GM23338 (cell line): ENCODE measurements at regions not wholly inside any gene's neighbourhood (a gene's known extent, or its start where the extent isn't known, plus 50 kb on each side); places are given as distances from the start of the nearest gene placed in this dataset.
A peak's percentile ranks its signal among the peaks of the same experiment; 100 is the strongest.

Source experiments
- ATAC-seq: fragments of 200-7000 bp; cut with Tn5 transposase; 3 replicates; pipeline ENCODE4 v1.9.1; 2020
- DNase-seq: peaks from one replicate; pipeline ENCODE4 v3.0.0-alpha.2; 2015; ENCODE audit warnings: low spot score
- H2AFZ ChIP-seq: fragments of 200-600 bp; sonication (generic); 2 replicates; pipeline ENCODE4 v1.8.0; 2016; ENCODE audit warnings: antibody characterized with exemption, mild to moderate bottlenecking, moderate library complexity
- H3F3A ChIP-seq: fragments of 200-600 bp; sonication (generic); replicated peaks from 2 replicates; pipeline ENCODE4 v1.8.0; 2017; ENCODE audit warnings: antibody characterized with exemption, mixed run types, low read depth
- H3K27ac ChIP-seq: fragments of 200-600 bp; sonication (generic); 2 replicates; pipeline ENCODE4 v1.6.1; 2016; ENCODE audit warnings: low read depth
- H3K27me3 ChIP-seq: fragments of 200-600 bp; sonication (generic); 2 replicates; pipeline ENCODE4 v1.8.0; 2016; ENCODE audit warnings: mild to moderate bottlenecking, mixed run types, moderate library complexity; ENCODE audit not compliant: insufficient read depth
- H3K36me3 ChIP-seq: fragments of 200-600 bp; sonication (generic); 2 replicates; pipeline ENCODE4 v1.8.0; 2016; ENCODE audit warnings: mild to moderate bottlenecking; ENCODE audit not compliant: insufficient read depth
- H3K4me1 ChIP-seq: fragments of 200-600 bp; sonication (generic); 2 replicates; pipeline ENCODE4 v1.8.0; 2016; ENCODE audit warnings: mild to moderate bottlenecking, moderate library complexity; ENCODE audit not compliant: insufficient read depth
- H3K4me2 ChIP-seq: fragments of 200-600 bp; sonication (generic); 2 replicates; pipeline ENCODE4 v1.7.1; 2017; ENCODE audit warnings: mixed run types
- H3K4me3 ChIP-seq: fragments of 200-600 bp; sonication (generic); 2 replicates; pipeline ENCODE4 v1.6.1; 2016; ENCODE audit warnings: mixed run types
- H3K79me2 ChIP-seq: fragments of 200-600 bp; sonication (generic); replicated peaks from 2 replicates; pipeline ENCODE4 v1.8.0; 2017; ENCODE audit warnings: mild to moderate bottlenecking; ENCODE audit not compliant: insufficient read depth
- H3K9me2 ChIP-seq: fragments of 200-600 bp; sonication (generic); 2 replicates; pipeline ENCODE4 v1.8.0; 2017; ENCODE audit not compliant: insufficient read depth
- H4K20me1 ChIP-seq: fragments of 200-600 bp; sonication (generic); replicated peaks from 2 replicates; pipeline ENCODE4 v1.8.0; 2017; ENCODE audit warnings: mild to moderate bottlenecking; ENCODE audit not compliant: insufficient read depth
- H3K27ac Mint-ChIP-seq: 2 replicates; pipeline ENCODE4 v1.8.0; 2020; ENCODE audit warnings: inconsistent platforms, mild to moderate bottlenecking, moderate library complexity, mixed read lengths
- H3K27me3 Mint-ChIP-seq: 3 replicates; pipeline ENCODE4 v1.8.0; 2022; ENCODE audit warnings: low read depth, mild to moderate bottlenecking, moderate library complexity, mixed read lengths, inconsistent platforms; ENCODE audit not compliant: insufficient read depth, poor library complexity
- H3K36me3 Mint-ChIP-seq: 3 replicates; pipeline ENCODE4 v1.8.0; 2021; ENCODE audit warnings: low read depth, mild to moderate bottlenecking, inconsistent platforms, moderate library complexity, mixed read lengths
- H3K4me1 Mint-ChIP-seq: 3 replicates; pipeline ENCODE4 v1.8.0; 2020; ENCODE audit warnings: mild to moderate bottlenecking, inconsistent platforms, mixed read lengths
- H3K4me3 Mint-ChIP-seq: 3 replicates; pipeline ENCODE4 v1.8.0; 2021; ENCODE audit warnings: moderate library complexity, mild to moderate bottlenecking, inconsistent platforms, mixed read lengths
- H3K9me3 Mint-ChIP-seq: 3 replicates; pipeline ENCODE4 v1.8.0; 2020; ENCODE audit warnings: moderate library complexity, mild to moderate bottlenecking, inconsistent platforms, mixed read lengths
- EZH2phosphoT487 ChIP-seq: fragments of 200-600 bp; sonication (generic); IDR thresholded peaks from one replicate; pipeline ENCODE4 v1.8.1; 2018; ENCODE audit warnings: antibody characterized with exemption; ENCODE audit not compliant: unreplicated experiment
- JUNB ChIP-seq: IDR thresholded peaks from one replicate; pipeline ENCODE4 v1.6.1; 2016; ENCODE audit warnings: antibody characterized with exemption; ENCODE audit not compliant: unreplicated experiment
- ZNF331 ChIP-seq: fragments of 250-450 bp; sonication (Bioruptor Pico); IDR thresholded peaks from 2 replicates; pipeline ENCODE4 v1.5.0; 2020; ENCODE audit warnings: low read depth, mild to moderate bottlenecking, moderate library complexity
- TF ChIP-seq, protein P1 (sequence below): IDR thresholded peaks from one replicate; pipeline ENCODE4 v1.6.1; 2018; ENCODE audit warnings: antibody characterized with exemption; ENCODE audit not compliant: unreplicated experiment
- TF ChIP-seq, protein P2 (sequence below): IDR thresholded peaks from 2 replicates; pipeline ENCODE4 v1.6.1; 2016; ENCODE audit warnings: antibody characterized with exemption
- TF ChIP-seq, protein P3 (sequence below), 2 experiments: fragments of 200-600 bp in 1 of 2; sonication (generic) in 1 of 2; conservative IDR thresholded peaks; 2 replicates each; pipeline versions ENCODE4 v1.5.1 to v1.6.1; 2016 to 2017; ENCODE audit warnings: antibody characterized with exemption in 2 of 2, low read depth in 2 of 2, mild to moderate bottlenecking in 2 of 2, moderate library complexity in 1 of 2

GRCh38 chr1:14365301-14365988 lies 233.0 kb upstream of the KAZN start:
- Mint-ChIP-seq H3K27me3 (peaks cover 4% of the 10 kb centered on the region), H3K9me3 (peaks cover 11% of the 10 kb centered on the region; the same call in 2 of the 3 replicates), H3K27ac (no peak overlapping the region), H3K36me3 (peaks cover 7% of the 10 kb centered on the region; the same call in 1 of the 3 replicates), H3K4me1 (peaks cover 24% of the 10 kb centered on the region), H3K4me3 (no peak overlapping the region)
- no peaks in the 10 kb centered on the region for H3K27me3 ChIP-seq
- H3K4me3 ChIP-seq = no peak overlapping the region
- H4K20me1 ChIP-seq = no peaks in the 10 kb centered on the region
- no peaks in the 10 kb centered on the region for H3K36me3 ChIP-seq
- H3K79me2 ChIP-seq = no peaks in the 10 kb centered on the region
- H3K4me2 ChIP-seq = no peak overlapping the region
- peaks cover 24% of the 10 kb centered on the region for H3K4me1 ChIP-seq
- peaks cover 6% of the 10 kb centered on the region; the same call in 1 of the 2 replicates for H3K9me2 ChIP-seq
- TF ChIP-seq JUNB (no peak), EZH2phosphoT487 (no peak), ZNF331 (CRISPR knock-in tag) (no peak)
- TF ChIP-seq, protein P1, sequence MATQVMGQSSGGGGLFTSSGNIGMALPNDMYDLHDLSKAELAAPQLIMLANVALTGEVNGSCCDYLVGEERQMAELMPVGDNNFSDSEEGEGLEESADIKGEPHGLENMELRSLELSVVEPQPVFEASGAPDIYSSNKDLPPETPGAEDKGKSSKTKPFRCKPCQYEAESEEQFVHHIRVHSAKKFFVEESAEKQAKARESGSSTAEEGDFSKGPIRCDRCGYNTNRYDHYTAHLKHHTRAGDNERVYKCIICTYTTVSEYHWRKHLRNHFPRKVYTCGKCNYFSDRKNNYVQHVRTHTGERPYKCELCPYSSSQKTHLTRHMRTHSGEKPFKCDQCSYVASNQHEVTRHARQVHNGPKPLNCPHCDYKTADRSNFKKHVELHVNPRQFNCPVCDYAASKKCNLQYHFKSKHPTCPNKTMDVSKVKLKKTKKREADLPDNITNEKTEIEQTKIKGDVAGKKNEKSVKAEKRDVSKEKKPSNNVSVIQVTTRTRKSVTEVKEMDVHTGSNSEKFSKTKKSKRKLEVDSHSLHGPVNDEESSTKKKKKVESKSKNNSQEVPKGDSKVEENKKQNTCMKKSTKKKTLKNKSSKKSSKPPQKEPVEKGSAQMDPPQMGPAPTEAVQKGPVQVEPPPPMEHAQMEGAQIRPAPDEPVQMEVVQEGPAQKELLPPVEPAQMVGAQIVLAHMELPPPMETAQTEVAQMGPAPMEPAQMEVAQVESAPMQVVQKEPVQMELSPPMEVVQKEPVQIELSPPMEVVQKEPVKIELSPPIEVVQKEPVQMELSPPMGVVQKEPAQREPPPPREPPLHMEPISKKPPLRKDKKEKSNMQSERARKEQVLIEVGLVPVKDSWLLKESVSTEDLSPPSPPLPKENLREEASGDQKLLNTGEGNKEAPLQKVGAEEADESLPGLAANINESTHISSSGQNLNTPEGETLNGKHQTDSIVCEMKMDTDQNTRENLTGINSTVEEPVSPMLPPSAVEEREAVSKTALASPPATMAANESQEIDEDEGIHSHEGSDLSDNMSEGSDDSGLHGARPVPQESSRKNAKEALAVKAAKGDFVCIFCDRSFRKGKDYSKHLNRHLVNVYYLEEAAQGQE = no peak
- TF ChIP-seq, protein P2, sequence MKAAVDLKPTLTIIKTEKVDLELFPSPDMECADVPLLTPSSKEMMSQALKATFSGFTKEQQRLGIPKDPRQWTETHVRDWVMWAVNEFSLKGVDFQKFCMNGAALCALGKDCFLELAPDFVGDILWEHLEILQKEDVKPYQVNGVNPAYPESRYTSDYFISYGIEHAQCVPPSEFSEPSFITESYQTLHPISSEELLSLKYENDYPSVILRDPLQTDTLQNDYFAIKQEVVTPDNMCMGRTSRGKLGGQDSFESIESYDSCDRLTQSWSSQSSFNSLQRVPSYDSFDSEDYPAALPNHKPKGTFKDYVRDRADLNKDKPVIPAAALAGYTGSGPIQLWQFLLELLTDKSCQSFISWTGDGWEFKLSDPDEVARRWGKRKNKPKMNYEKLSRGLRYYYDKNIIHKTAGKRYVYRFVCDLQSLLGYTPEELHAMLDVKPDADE = no peak
- H3F3A ChIP-seq = no peaks in the 10 kb centered on the region
- ATAC-seq (no peak), DNase-seq (no peak)
- no peak overlapping the region for H3K27ac ChIP-seq
- H2AFZ ChIP-seq = no peak overlapping the region

GRCh38 chr1:14366091-14367018 lies 232.1 kb upstream of the KAZN start:
- Histone ChIP-seq H3K36me3 (no peaks in the 10 kb centered on the region), H2AFZ (peak overlapping the region; percentile 85)
- peak; percentile 94 for ATAC-seq

More at GRCh38 chr1:14366091-14367018, 232.1 kb upstream of the KAZN start:
- Mint-ChIP-seq H3K27ac (0 out of 2 replicates have a peak overlapping the region, but pooled peaks have one; percentile 44), H3K9me3 (peaks cover 11% of the 10 kb centered on the region; the same call in 2 of the 3 replicates), H3K36me3 (peaks cover 7% of the 10 kb centered on the region; the same call in 1 of the 3 replicates), H3K27me3 (peaks cover 4% of the 10 kb centered on the region), H3K4me3 (no peak overlapping the region), H3K4me1 (peaks cover 27% of the 10 kb centered on the region)
- H3K27ac ChIP-seq = no peak overlapping the region
- no peaks in the 10 kb centered on the region for H4K20me1 ChIP-seq
- peaks cover 10% of the 10 kb centered on the region; the same call in 1 of the 2 replicates for H3K9me2 ChIP-seq
- no peak overlapping the region for H3K4me3 ChIP-seq
- no peaks in the 10 kb centered on the region for H3K79me2 ChIP-seq
- H3K27me3 ChIP-seq = no peaks in the 10 kb centered on the region
- TF ChIP-seq JUNB = no peak
- TF ChIP-seq, protein P3, sequence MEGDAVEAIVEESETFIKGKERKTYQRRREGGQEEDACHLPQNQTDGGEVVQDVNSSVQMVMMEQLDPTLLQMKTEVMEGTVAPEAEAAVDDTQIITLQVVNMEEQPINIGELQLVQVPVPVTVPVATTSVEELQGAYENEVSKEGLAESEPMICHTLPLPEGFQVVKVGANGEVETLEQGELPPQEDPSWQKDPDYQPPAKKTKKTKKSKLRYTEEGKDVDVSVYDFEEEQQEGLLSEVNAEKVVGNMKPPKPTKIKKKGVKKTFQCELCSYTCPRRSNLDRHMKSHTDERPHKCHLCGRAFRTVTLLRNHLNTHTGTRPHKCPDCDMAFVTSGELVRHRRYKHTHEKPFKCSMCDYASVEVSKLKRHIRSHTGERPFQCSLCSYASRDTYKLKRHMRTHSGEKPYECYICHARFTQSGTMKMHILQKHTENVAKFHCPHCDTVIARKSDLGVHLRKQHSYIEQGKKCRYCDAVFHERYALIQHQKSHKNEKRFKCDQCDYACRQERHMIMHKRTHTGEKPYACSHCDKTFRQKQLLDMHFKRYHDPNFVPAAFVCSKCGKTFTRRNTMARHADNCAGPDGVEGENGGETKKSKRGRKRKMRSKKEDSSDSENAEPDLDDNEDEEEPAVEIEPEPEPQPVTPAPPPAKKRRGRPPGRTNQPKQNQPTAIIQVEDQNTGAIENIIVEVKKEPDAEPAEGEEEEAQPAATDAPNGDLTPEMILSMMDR (conservative IDR thresholded peaks at IDR 0.05; ENCODE audit: low read depth in 2 of 2) = peak in 1 of 2 experiments; percentile 24; a peak in 1 of 4 replicates
- H3K4me1 ChIP-seq = peaks cover 31% of the 10 kb centered on the region
- H3F3A ChIP-seq = no peaks in the 10 kb centered on the region
- no peak overlapping the region for H3K4me2 ChIP-seq
- DNase-seq = peak; percentile 53
